ENCODE measurements at regions not wholly inside any gene's neighbourhood (a gene's known extent, or its start where the extent isn't known, plus 50 kb on each side); places are given as distances from the start of the nearest gene placed in this dataset.

DNA sequence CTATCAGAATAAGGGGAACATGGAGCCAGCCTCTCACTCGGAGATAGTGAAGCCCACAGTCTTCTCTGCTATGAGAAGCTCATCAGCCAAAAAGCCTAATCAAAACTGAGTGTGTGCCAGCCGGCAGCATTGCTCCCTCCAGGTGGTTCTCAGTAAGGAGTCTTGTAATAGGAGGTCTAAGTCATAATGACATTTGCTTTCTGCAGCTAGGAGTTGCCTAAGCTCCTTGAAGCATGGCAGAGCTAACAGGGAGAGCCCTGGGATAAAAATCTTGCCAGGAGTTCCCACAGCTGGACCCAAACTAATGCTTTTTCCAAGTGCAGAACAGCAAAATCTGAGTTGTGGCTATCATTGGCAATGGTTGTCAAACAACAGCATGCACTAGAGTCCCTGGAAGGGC is 245.2 kb downstream of the SPATA18 start:
- H3K27me3 ChIP-seq (ENCODE audit: control insufficient read depth in 4 of 4, insufficient read depth in 4 of 4, low read length in 3 of 4), result no peaks in the 10 kb centered on the region
- TF ChIP-seq GABPA (IDR thresholded peaks at IDR 0.05 in 1 of 2, conservative IDR thresholded peaks at IDR 0.05 in 1 of 2), result no peak
- no peak for TF ChIP-seq FOXA2 (IDR thresholded peaks at IDR 0.05)
- H3K4me3 ChIP-seq (ENCODE audit: low read depth in 1 of 3, low read length in 3 of 3), result no peak overlapping the region
- 77% methylated on average over 2 of the region's 2 CpGs for WGBS
- no peak for DNase-seq (ENCODE audit: low spot score)
- no peaks in the 10 kb centered on the region for H3K4me1 ChIP-seq (ENCODE audit: control insufficient read depth in 4 of 4, insufficient read depth in 4 of 4, low read length in 3 of 4)
- H3K36me3 ChIP-seq (ENCODE audit: control insufficient read depth in 4 of 4, insufficient read depth in 3 of 4, low read depth in 1 of 4, low read length in 3 of 4), result no peaks in the 10 kb centered on the region
- no peak overlapping the region for H3K9ac ChIP-seq (ENCODE audit: low read depth in 1 of 2, low read length in 2 of 2)
- no peaks in the 10 kb centered on the region for H3K9me3 ChIP-seq (ENCODE audit: control insufficient read depth in 4 of 4, low read length in 3 of 4)
- no peak overlapping the region for H3K27ac ChIP-seq (ENCODE audit: low read depth in 1 of 2, low read length in 2 of 2)

DNA sequence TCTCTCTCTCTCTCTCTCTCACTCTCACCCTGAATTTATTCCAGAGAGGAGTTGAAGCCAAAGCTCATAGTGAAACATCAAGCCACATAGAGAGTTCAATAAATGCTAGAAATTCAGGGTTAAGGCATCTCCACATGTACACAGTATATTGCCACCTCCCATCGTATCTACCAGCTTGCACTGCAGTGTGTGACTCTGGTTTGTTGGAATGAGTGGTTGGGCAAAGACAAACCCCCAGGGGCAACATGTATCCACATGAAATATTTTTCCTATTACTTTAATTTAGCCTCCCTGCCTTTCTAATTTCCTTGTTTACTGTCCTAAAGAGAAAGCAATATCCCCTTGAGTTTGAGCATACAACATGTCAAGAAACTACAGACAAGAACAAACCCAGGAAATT is 247.3 kb downstream of the SPATA18 start:
- Histone ChIP-seq H3K9ac (ENCODE audit: low read depth in 1 of 2, low read length in 2 of 2) (no peak overlapping the region), H3K9me3 (ENCODE audit: control insufficient read depth in 4 of 4, low read length in 3 of 4) (no peaks in the 10 kb centered on the region), H3K4me3 (ENCODE audit: low read depth in 1 of 3, low read length in 3 of 3) (no peak overlapping the region), H3K27ac (ENCODE audit: low read depth in 1 of 2, low read length in 2 of 2) (no peak overlapping the region), H3K36me3 (ENCODE audit: control insufficient read depth in 4 of 4, insufficient read depth in 3 of 4, low read depth in 1 of 4, low read length in 3 of 4) (no peaks in the 10 kb centered on the region), H3K27me3 (ENCODE audit: control insufficient read depth in 4 of 4, insufficient read depth in 4 of 4, low read length in 3 of 4) (no peaks in the 10 kb centered on the region), H3K4me1 (ENCODE audit: control insufficient read depth in 4 of 4, insufficient read depth in 4 of 4, low read length in 3 of 4) (no peaks in the 10 kb centered on the region)
- no peak for DNase-seq (ENCODE audit: low spot score)
- WGBS, result 0% methylated on average over 1 of the region's 1 CpG
- no peak for TF ChIP-seq RXRA (IDR thresholded peaks at IDR 0.05)
- TF ChIP-seq TAF1 (conservative IDR thresholded peaks at IDR 0.05), result no peak
- no peak for TF ChIP-seq HNF4A (conservative IDR thresholded peaks at IDR 0.05)
- TF ChIP-seq HNF4G (IDR thresholded peaks at IDR 0.05), result no peak
- no peak for TF ChIP-seq NR2F2 (IDR thresholded peaks at IDR 0.05)
- TF ChIP-seq SP1 (IDR thresholded peaks at IDR 0.05), result no peak
- no peak for TF ChIP-seq RAD21 (IDR thresholded peaks at IDR 0.05)
- no peak for TF ChIP-seq REST (IDR thresholded peaks at IDR 0.05)
- no peak for TF ChIP-seq GABPA (IDR thresholded peaks at IDR 0.05 in 1 of 2, conservative IDR thresholded peaks at IDR 0.05 in 1 of 2)

- TF ChIP-seq HNF4A (conservative IDR thresholded peaks at IDR 0.05), result no peak
- no peak for TF ChIP-seq RAD21 (IDR thresholded peaks at IDR 0.05)
- TF ChIP-seq HNF4G (IDR thresholded peaks at IDR 0.05), result no peak
- no peak for TF ChIP-seq EGR1 (IDR thresholded peaks at IDR 0.05; ENCODE audit: low read depth in 2 of 2)
- no peak for TF ChIP-seq TAF1 (conservative IDR thresholded peaks at IDR 0.05)
- TF ChIP-seq, protein P1, sequence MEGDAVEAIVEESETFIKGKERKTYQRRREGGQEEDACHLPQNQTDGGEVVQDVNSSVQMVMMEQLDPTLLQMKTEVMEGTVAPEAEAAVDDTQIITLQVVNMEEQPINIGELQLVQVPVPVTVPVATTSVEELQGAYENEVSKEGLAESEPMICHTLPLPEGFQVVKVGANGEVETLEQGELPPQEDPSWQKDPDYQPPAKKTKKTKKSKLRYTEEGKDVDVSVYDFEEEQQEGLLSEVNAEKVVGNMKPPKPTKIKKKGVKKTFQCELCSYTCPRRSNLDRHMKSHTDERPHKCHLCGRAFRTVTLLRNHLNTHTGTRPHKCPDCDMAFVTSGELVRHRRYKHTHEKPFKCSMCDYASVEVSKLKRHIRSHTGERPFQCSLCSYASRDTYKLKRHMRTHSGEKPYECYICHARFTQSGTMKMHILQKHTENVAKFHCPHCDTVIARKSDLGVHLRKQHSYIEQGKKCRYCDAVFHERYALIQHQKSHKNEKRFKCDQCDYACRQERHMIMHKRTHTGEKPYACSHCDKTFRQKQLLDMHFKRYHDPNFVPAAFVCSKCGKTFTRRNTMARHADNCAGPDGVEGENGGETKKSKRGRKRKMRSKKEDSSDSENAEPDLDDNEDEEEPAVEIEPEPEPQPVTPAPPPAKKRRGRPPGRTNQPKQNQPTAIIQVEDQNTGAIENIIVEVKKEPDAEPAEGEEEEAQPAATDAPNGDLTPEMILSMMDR (IDR thresholded peaks at IDR 0.05; ENCODE audit: low read depth, low read length, missing input control), result no peak
- no peak for TF ChIP-seq ATF3 (IDR thresholded peaks at IDR 0.05)
- TF ChIP-seq SP1 (IDR thresholded peaks at IDR 0.05), result no peak
- no peak for TF ChIP-seq FOXA1 (IDR thresholded peaks at IDR 0.05)
- no peak for TF ChIP-seq JUND (IDR thresholded peaks at IDR 0.05)
- no peak for TF ChIP-seq GABPA (IDR thresholded peaks at IDR 0.05 in 1 of 2, conservative IDR thresholded peaks at IDR 0.05 in 1 of 2)
- TF ChIP-seq MAX (IDR thresholded peaks at IDR 0.05), result no peak
- no peak for TF ChIP-seq FOXA2 (IDR thresholded peaks at IDR 0.05)
- no peak for TF ChIP-seq YY1 (IDR thresholded peaks at IDR 0.05)
- TF ChIP-seq REST (IDR thresholded peaks at IDR 0.05), result no peak
- no peak overlapping the region for H3K27ac ChIP-seq (ENCODE audit: low read depth in 1 of 2, low read length in 2 of 2)
- H3K36me3 ChIP-seq (ENCODE audit: control insufficient read depth in 4 of 4, insufficient read depth in 3 of 4, low read depth in 1 of 4, low read length in 3 of 4), result no peaks in the 10 kb centered on the region
- H3K9ac ChIP-seq (ENCODE audit: low read depth in 1 of 2, low read length in 2 of 2), result no peak overlapping the region
- no peaks in the 10 kb centered on the region for H3K4me1 ChIP-seq (ENCODE audit: control insufficient read depth in 4 of 4, insufficient read depth in 4 of 4, low read length in 3 of 4)
- H3K4me3 ChIP-seq (ENCODE audit: low read depth in 1 of 3, low read length in 3 of 3), result no peak overlapping the region
- no peaks in the 10 kb centered on the region for H3K27me3 ChIP-seq (ENCODE audit: control insufficient read depth in 4 of 4, insufficient read depth in 4 of 4, low read length in 3 of 4)
- H3K9me3 ChIP-seq (ENCODE audit: control insufficient read depth in 4 of 4, low read length in 3 of 4), result no peaks in the 10 kb centered on the region
- 70% methylated on average over 7 of the region's 7 CpGs for WGBS
- DNase-seq (ENCODE audit: low spot score), result no peak
Observed at GRCh38 chr4:52299120-52299519, 248.0 kb downstream of the SPATA18 start.

Measured in liver (tissue), 8 donors.